Lower leg skin (tissue), 3 donors: ENCODE measurements at regions not wholly inside any gene's neighbourhood (a gene's known extent, or its start where the extent isn't known, plus 50 kb on each side); places are given as distances from the start of the nearest gene placed in this dataset.

Experiments
- POLR2A ChIP-seq, 2 donors: fragments of 450-650 bp; IDR thresholded peaks; one replicate each; pipeline ENCODE4 v1.6.1; 2016 to 2017; ENCODE audit warnings: antibody characterized with exemption in 2 of 2, mild to moderate bottlenecking in 1 of 2, moderate library complexity in 1 of 2
- TF ChIP-seq, protein P1 (sequence below), 3 donors: fragments of 450-650 bp; IDR thresholded peaks; one replicate each; pipeline ENCODE4 v1.5.1; 2016; ENCODE audit warnings: antibody characterized with exemption in 3 of 3, mild to moderate bottlenecking in 3 of 3, moderate library complexity in 2 of 3

DNA sequence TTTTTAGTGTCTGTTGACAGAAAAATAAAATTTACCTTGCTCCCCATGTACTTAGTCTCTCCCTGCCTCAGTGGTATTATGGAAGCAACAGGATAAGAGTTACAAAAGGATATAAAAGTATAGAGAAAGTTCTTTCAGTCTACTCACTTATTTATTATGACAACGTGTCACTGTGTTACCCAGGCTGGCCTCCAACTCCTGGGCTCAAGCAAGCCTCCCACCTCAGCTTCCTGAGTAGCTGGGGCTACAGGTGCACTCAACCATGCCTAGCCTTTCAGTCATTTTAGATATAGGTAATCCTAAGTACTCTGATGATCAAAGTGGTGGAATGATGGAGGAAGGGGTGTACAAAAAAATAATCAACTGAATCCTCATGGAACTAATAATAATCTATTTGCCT lies 215.2 kb upstream of the MKLN1 start:
- TF ChIP-seq, protein P1, sequence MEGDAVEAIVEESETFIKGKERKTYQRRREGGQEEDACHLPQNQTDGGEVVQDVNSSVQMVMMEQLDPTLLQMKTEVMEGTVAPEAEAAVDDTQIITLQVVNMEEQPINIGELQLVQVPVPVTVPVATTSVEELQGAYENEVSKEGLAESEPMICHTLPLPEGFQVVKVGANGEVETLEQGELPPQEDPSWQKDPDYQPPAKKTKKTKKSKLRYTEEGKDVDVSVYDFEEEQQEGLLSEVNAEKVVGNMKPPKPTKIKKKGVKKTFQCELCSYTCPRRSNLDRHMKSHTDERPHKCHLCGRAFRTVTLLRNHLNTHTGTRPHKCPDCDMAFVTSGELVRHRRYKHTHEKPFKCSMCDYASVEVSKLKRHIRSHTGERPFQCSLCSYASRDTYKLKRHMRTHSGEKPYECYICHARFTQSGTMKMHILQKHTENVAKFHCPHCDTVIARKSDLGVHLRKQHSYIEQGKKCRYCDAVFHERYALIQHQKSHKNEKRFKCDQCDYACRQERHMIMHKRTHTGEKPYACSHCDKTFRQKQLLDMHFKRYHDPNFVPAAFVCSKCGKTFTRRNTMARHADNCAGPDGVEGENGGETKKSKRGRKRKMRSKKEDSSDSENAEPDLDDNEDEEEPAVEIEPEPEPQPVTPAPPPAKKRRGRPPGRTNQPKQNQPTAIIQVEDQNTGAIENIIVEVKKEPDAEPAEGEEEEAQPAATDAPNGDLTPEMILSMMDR (IDR thresholded peaks at IDR 0.05) = no peak
- no peak for TF ChIP-seq POLR2A (IDR thresholded peaks at IDR 0.05)
